CD14-positive monocyte (primary cell): ENCODE measurements at regions not wholly inside any gene's neighbourhood (a gene's known extent, or its start where the extent isn't known, plus 50 kb on each side); places are given as distances from the start of the nearest gene placed in this dataset.
"Not testable (repeated sequence)": the region's sequence is repeated elsewhere in the genome, so short reads cannot be mapped to it uniquely, and the experiment has no call there.

Experiments used
- DNase-seq, 3 donors: peaks; one replicate each; pipeline ENCODE4 v3.0.0-alpha.2; 2011 to 2022
- H2AFZ ChIP-seq: 2 replicates; pipeline ENCODE4 v1.6.0; 2012; ENCODE audit warnings: mild to moderate bottlenecking, low read depth, low read length, inconsistent platforms; ENCODE audit not compliant: insufficient read depth, poor library complexity, severe bottlenecking
- H3K27ac ChIP-seq, 2 donors: 1 replicate in 1 of 2; 2 replicates in 1 of 2; pipeline ENCODE4 v1.5.1; 2012 to 2013; ENCODE audit warnings: low read length in 2 of 2, control low read depth in 1 of 2, inconsistent platforms in 1 of 2, low read depth in 1 of 2, mild to moderate bottlenecking in 1 of 2
- H3K27me3 ChIP-seq, 2 donors: one replicate each; pipeline versions ENCODE4 v1.6.0 to v1.6.1; 2011 to 2013; ENCODE audit warnings: low read length in 2 of 2; ENCODE audit not compliant: control insufficient read depth in 2 of 2, insufficient read depth in 2 of 2
- H3K36me3 ChIP-seq, 2 donors: replicated peaks in 1 of 2; 1 replicate in 1 of 2; 2 replicates in 1 of 2; pipeline versions ENCODE4 v1.5.1 to v1.6.1; 2012 to 2013; ENCODE audit warnings: low read length in 2 of 2, control low read depth in 1 of 2, inconsistent platforms in 1 of 2, mild to moderate bottlenecking in 1 of 2; ENCODE audit not compliant: insufficient read depth in 2 of 2, control insufficient read depth in 1 of 2
- H3K4me1 ChIP-seq, 2 donors: 1 replicate in 1 of 2; 2 replicates in 1 of 2; pipeline versions ENCODE4 v1.5.1 to v1.6.1; 2012 to 2013; ENCODE audit warnings: low read length in 2 of 2, control low read depth in 1 of 2, inconsistent platforms in 1 of 2, mild to moderate bottlenecking in 1 of 2, moderate library complexity in 1 of 2; ENCODE audit not compliant: insufficient read depth in 2 of 2, control insufficient read depth in 1 of 2
- H3K4me2 ChIP-seq: replicated peaks from 2 replicates; pipeline ENCODE3; 2012; ENCODE audit warnings: low read length, moderate library complexity, mild to moderate bottlenecking; ENCODE audit not compliant: poor library complexity, severe bottlenecking; ENCODE audit errors: extremely low read depth
- H3K4me3 ChIP-seq, 3 experiments: fragments of 200-600 bp in 1 of 3; sonication (generic) in 1 of 3; replicated peaks in 1 of 3; 1 replicate in 2 of 3; 2 replicates in 1 of 3; pipeline ENCODE4 v1.5.1; 2011 to 2013; ENCODE audit warnings: low read length in 3 of 3, mild to moderate bottlenecking in 3 of 3, control low read depth in 2 of 3, low read depth in 2 of 3, inconsistent platforms in 1 of 3, moderate library complexity in 1 of 3
- H3K79me2 ChIP-seq: 2 replicates; pipeline ENCODE4 v1.6.0; 2012; ENCODE audit warnings: mild to moderate bottlenecking, control low read depth, inconsistent platforms, low read length, moderate library complexity; ENCODE audit not compliant: insufficient read depth
- H3K9ac ChIP-seq: 2 replicates; pipeline ENCODE4 v1.6.0; 2017; ENCODE audit warnings: low read length, mild to moderate bottlenecking; ENCODE audit not compliant: insufficient read depth, poor library complexity, severe bottlenecking
- H3K9me3 ChIP-seq, 2 donors: replicated peaks in 1 of 2; 1 replicate in 1 of 2; 2 replicates in 1 of 2; pipeline versions ENCODE4 v1.5.1 to v1.6.1; 2012 to 2013; ENCODE audit warnings: low read length in 2 of 2, control low read depth in 1 of 2; ENCODE audit not compliant: control insufficient read depth in 1 of 2, insufficient read depth in 1 of 2
- H4K20me1 ChIP-seq: 2 replicates; pipeline ENCODE4 v1.6.0; 2012; ENCODE audit warnings: mild to moderate bottlenecking, low read length, control low read depth, moderate library complexity; ENCODE audit not compliant: insufficient read depth
- H3K27ac Mint-ChIP-seq, 7 donors: one replicate each; pipeline ENCODE4 v1.8.0; 2020; ENCODE audit warnings: mild to moderate bottlenecking in 7 of 7, mixed read lengths in 7 of 7, moderate library complexity in 6 of 7, inconsistent platforms in 2 of 7
- H3K27me3 Mint-ChIP-seq, 3 donors: one replicate each; pipeline ENCODE4 v1.8.0; 2021 to 2022; ENCODE audit warnings: low read depth in 3 of 3, mild to moderate bottlenecking in 3 of 3, mixed read lengths in 3 of 3, moderate library complexity in 3 of 3, inconsistent platforms in 1 of 3
- H3K36me3 Mint-ChIP-seq, 2 donors: one replicate each; pipeline ENCODE4 v1.8.0; 2020; ENCODE audit warnings: mixed read lengths in 2 of 2, inconsistent platforms in 1 of 2, mild to moderate bottlenecking in 1 of 2
- H3K4me1 Mint-ChIP-seq: one replicate; pipeline ENCODE4 v1.8.0; 2020; ENCODE audit warnings: mild to moderate bottlenecking, mixed read lengths
- H3K4me3 Mint-ChIP-seq, 2 donors: one replicate each; pipeline ENCODE4 v1.8.0; 2020; ENCODE audit warnings: mild to moderate bottlenecking in 2 of 2, mixed read lengths in 2 of 2, moderate library complexity in 1 of 2
- H3K9me3 Mint-ChIP-seq, 7 donors: one replicate each; pipeline ENCODE4 v1.8.0; 2020 to 2022; ENCODE audit warnings: mixed read lengths in 7 of 7, mild to moderate bottlenecking in 6 of 7, moderate library complexity in 6 of 7, inconsistent platforms in 2 of 7
- WGBS: methylation state at CpG from one replicate; pipeline ENCODE4 v1.1.5; 2013; ENCODE audit warnings: missing lambda C conversion rate; ENCODE audit not compliant: insufficient coverage; 5-methylcytosine and 5-hydroxymethylcytosine counted together
- intact Hi-C, 2 donors: fragments of 100-400 bp; cut with micrococcal nuclease; formaldehyde crosslinking; loops; one replicate each; pipeline versions ENCODE4 v1.15.0 to v1.15.1; 2023
- TF ChIP-seq, protein P1 (sequence below): fragments of 200-600 bp; IDR thresholded peaks from one replicate; pipeline ENCODE4 v1.8.0; 2022; ENCODE audit warnings: antibody characterized with exemption, mild to moderate bottlenecking

DNA sequence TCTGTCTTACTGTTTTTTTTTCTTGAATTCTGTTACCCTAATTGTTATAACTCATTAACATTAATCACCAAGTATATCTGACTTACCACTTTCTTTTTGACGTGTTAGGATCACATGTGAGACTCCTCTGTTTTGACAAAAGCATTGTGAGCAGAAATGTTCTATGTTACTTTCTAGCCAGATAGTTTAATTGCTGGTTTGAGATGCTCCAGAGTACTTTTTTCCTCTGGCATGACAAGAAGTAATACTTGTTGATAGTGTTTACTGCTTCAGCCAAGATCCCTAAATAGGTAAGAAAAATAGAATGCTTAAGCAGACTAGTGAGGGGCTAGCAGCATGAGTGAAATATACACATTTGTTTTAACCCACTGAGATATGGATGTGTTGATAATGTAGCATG is 303.9 kb upstream of the PABPC4L start:
- no peaks in the 10 kb centered on the region for H3K36me3 Mint-ChIP-seq
- TF ChIP-seq, protein P1, sequence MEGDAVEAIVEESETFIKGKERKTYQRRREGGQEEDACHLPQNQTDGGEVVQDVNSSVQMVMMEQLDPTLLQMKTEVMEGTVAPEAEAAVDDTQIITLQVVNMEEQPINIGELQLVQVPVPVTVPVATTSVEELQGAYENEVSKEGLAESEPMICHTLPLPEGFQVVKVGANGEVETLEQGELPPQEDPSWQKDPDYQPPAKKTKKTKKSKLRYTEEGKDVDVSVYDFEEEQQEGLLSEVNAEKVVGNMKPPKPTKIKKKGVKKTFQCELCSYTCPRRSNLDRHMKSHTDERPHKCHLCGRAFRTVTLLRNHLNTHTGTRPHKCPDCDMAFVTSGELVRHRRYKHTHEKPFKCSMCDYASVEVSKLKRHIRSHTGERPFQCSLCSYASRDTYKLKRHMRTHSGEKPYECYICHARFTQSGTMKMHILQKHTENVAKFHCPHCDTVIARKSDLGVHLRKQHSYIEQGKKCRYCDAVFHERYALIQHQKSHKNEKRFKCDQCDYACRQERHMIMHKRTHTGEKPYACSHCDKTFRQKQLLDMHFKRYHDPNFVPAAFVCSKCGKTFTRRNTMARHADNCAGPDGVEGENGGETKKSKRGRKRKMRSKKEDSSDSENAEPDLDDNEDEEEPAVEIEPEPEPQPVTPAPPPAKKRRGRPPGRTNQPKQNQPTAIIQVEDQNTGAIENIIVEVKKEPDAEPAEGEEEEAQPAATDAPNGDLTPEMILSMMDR, result no peak
- Histone ChIP-seq H3K4me2 (no peak overlapping the region), H2AFZ (no peak overlapping the region), H3K9me3 (peaks cover 7 to 13% of the 10 kb centered on the region in 2 donors), H3K36me3 (no peaks in the 10 kb centered on the region), H3K27me3 (no peaks in the 10 kb centered on the region), H3K27ac (no peak overlapping the region), H4K20me1 (no peaks in the 10 kb centered on the region), H3K79me2 (no peaks in the 10 kb centered on the region), H3K9ac (no peak overlapping the region), H3K4me1 (no peaks in the 10 kb centered on the region), H3K4me3 (no peak overlapping the region)
- peaks cover 0 to 11% (median 6%) of the 10 kb centered on the region in 7 donors for H3K9me3 Mint-ChIP-seq
- WGBS, result no CpG with 5 or more reads among the region's 1 CpG
- H3K27me3 Mint-ChIP-seq, result peaks cover 0 to 1% (median 0%) of the 10 kb centered on the region in 3 donors
- intact Hi-C loops, result no loop called here
- DNase-seq, result no peak
- no peak overlapping the region for H3K4me3 Mint-ChIP-seq
- H3K4me1 Mint-ChIP-seq, result no peaks in the 10 kb centered on the region
- no peak overlapping the region for H3K27ac Mint-ChIP-seq

DNA sequence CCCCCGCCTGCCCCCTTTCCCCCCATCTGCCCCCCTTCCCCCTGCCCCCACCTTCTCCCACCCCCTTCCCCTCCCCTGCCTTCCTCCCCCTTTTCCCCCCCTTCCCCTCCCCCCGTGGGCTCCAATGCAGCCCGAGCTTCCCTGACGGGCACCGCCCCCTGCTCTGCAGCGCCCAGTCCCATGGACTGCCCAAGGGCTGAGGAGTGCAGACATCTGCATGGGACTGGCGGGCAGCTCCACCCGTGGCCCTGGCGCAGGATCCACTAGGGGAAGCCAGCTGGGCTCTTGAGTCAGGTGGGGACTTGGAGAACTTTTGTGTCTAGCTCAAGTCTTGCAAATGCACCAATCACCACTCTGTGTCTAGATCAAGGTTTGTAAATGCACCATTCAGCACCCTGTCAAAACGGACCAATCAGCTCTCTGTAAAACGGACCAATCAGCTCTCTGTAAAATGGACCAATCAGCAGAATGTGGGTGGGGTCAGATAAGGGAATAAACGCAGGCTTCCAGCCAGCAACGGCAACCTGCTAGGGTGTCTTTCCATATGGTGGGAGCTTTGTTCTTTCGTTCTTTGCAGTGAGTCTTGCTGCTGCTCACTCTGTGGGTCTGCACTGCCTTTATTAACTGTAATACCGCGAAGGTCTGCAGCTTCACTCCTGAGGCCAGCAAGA is 300.5 kb upstream of the PABPC4L start:
- 98% methylated on average over 5 of the region's 16 CpGs for WGBS
- DNase-seq, result no peak
- Histone ChIP-seq H3K4me2 (no peak overlapping the region), H3K4me1 (no peaks in the 10 kb centered on the region), H3K9me3 (peaks cover 7 to 13% of the 10 kb centered on the region in 2 donors), H2AFZ (no peak overlapping the region), H3K9ac (no peak overlapping the region), H3K4me3 (no peak overlapping the region), H3K36me3 (no peaks in the 10 kb centered on the region), H3K27me3 (no peaks in the 10 kb centered on the region), H3K79me2 (no peaks in the 10 kb centered on the region), H3K27ac (no peak overlapping the region), H4K20me1 (no peaks in the 10 kb centered on the region)
- Mint-ChIP-seq H3K27me3 (no peaks in the 10 kb centered on the region), H3K36me3 (no peaks in the 10 kb centered on the region), H3K9me3 (peaks cover 0 to 14% (median 4%) of the 10 kb centered on the region in 7 donors), H3K4me3 (no peak overlapping the region), H3K27ac (peak overlapping the region in 1 of 7 donors; percentile 45), H3K4me1 (no peaks in the 10 kb centered on the region)
- TF ChIP-seq, protein P1, result no peak
- intact Hi-C loops, result no loop called here

DNA sequence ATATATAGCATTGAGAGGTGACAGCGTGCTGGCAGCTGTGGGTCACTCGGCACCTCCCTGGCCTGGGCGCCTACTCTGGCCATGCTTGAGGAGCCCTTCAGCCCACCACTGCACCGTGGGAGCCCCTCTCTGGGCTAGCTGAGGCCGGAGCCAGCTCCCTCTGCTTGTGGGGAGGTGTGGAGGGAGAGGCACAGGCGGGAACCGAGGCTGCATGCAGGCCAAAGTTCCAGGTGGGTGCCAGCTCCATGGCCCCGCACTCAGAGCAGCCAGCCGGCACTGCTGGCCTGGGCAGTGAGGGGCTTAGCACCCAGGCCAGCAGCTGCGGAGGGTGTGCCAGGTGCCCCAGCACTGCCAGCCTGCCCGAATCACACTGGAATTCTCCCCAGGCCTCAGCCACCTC is 299.9 kb upstream of the PABPC4L start:
- H3K27ac Mint-ChIP-seq, H3K4me1 ChIP-seq, H3K4me3 ChIP-seq, H3K4me1 Mint-ChIP-seq, H3K9ac ChIP-seq, H3K27me3 ChIP-seq, H3K4me3 Mint-ChIP-seq, H3K4me2 ChIP-seq, DNase-seq, H4K20me1 ChIP-seq, intact Hi-C loops, H2AFZ ChIP-seq, H3K36me3 ChIP-seq, H3K27ac ChIP-seq, H3K79me2 ChIP-seq, H3K36me3 Mint-ChIP-seq, H3K27me3 Mint-ChIP-seq: not testable (repeated sequence)
- H3K9me3 Mint-ChIP-seq, result peaks cover 0 to 14% (median 4%) of the 10 kb centered on the region in 7 donors
- peaks cover 7 to 13% of the 10 kb centered on the region in 2 donors for H3K9me3 ChIP-seq
- WGBS, result 100% methylated on average over 6 of the region's 11 CpGs
